PFSK-1 (cell line): ENCODE measurements at regions not wholly inside any gene's neighbourhood (a gene's known extent, or its start where the extent isn't known, plus 50 kb on each side); places are given as distances from the start of the nearest gene placed in this dataset.

Source experiments
- SIN3A ChIP-seq: IDR thresholded peaks from 2 replicates; pipeline ENCODE4 v1.6.1; 2012; ENCODE audit warnings: mild to moderate bottlenecking, low read length, moderate library complexity, borderline replicate concordance; ENCODE audit not compliant: insufficient read depth
- TF ChIP-seq, protein P1 (sequence below), 2 experiments: IDR thresholded peaks; 2 replicates each; pipeline versions ENCODE4 v1.6.1 to v1.8.0; 2011 to 2012; ENCODE audit warnings: low read depth in 2 of 2, low read length in 2 of 2, control low read depth in 1 of 2, inconsistent platforms in 1 of 2, mild to moderate bottlenecking in 1 of 2, moderate library complexity in 1 of 2; ENCODE audit not compliant: insufficient read depth in 1 of 2

DNA sequence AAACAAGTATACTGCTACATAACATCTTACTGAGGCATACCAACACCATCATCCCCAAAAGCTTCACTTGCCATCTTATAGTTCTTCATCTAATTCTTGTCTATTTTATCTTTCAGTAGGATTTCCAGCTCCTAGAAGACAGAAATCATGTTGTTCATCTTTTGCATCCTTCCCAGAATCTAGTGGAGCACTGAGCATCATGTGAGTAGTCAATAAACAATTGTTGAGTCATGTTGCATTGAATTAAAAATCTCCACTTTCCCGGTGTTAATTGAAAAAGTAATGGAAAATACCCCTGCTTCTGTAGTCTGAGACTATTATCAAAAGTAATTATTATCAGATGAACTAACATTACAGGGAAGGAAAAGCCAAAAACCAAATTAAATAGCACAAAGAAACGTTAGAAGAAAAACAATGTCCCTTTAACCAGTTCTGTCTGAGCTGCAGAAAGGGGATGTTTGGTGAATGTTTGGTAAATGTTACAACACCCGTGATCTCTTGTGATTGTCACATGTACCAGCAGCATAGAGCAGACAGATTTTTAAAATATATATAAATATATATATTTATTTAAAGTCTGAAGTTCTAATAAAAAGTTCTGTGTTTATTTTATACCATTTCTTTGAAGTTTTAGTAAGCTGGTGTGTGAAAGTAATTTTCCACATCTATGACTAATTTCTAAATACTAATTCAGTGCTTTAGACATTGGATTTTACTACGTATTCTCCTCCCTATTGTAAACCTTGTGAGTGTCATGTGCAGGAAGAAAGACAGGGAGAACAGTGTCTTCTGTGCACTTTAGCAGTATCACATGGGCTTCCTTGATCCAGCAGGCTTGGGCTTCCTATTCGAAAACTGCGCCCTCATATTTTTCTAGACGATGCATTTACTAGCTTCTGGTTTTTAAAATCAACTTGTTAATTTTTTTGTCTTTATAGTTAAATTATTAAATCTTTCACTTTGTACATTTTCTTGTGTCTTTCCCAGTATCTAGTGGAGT, 85.6 kb downstream of the RAP2B start:
- TF ChIP-seq, protein P1, sequence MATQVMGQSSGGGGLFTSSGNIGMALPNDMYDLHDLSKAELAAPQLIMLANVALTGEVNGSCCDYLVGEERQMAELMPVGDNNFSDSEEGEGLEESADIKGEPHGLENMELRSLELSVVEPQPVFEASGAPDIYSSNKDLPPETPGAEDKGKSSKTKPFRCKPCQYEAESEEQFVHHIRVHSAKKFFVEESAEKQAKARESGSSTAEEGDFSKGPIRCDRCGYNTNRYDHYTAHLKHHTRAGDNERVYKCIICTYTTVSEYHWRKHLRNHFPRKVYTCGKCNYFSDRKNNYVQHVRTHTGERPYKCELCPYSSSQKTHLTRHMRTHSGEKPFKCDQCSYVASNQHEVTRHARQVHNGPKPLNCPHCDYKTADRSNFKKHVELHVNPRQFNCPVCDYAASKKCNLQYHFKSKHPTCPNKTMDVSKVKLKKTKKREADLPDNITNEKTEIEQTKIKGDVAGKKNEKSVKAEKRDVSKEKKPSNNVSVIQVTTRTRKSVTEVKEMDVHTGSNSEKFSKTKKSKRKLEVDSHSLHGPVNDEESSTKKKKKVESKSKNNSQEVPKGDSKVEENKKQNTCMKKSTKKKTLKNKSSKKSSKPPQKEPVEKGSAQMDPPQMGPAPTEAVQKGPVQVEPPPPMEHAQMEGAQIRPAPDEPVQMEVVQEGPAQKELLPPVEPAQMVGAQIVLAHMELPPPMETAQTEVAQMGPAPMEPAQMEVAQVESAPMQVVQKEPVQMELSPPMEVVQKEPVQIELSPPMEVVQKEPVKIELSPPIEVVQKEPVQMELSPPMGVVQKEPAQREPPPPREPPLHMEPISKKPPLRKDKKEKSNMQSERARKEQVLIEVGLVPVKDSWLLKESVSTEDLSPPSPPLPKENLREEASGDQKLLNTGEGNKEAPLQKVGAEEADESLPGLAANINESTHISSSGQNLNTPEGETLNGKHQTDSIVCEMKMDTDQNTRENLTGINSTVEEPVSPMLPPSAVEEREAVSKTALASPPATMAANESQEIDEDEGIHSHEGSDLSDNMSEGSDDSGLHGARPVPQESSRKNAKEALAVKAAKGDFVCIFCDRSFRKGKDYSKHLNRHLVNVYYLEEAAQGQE (IDR thresholded peaks at IDR 0.05; ENCODE audit: insufficient read depth in 1 of 2, low read depth in 2 of 2, low read length in 2 of 2), result no peak
- no peak for TF ChIP-seq SIN3A
